K562 (cell line): ENCODE measurements at regions not wholly inside any gene's neighbourhood (a gene's known extent, or its start where the extent isn't known, plus 50 kb on each side); places are given as distances from the start of the nearest gene placed in this dataset.

Experiments used
- CBFB ChIP-seq: sonication (generic); formaldehyde crosslinking; IDR thresholded peaks from 2 replicates; pipeline ENCODE4 v1.4.0; 2020; ENCODE audit warnings: mild to moderate bottlenecking, missing genetic modification reagents
- ELF4 ChIP-seq: fragments of 450-650 bp; formaldehyde crosslinking; IDR thresholded peaks from 2 replicates; pipeline ENCODE4 v1.4.0; 2022; ENCODE audit warnings: missing genetic modification characterization
- FOXK1 ChIP-seq: sonication (generic); formaldehyde crosslinking; IDR thresholded peaks from 2 replicates; pipeline ENCODE4 v1.8.0; 2022; ENCODE audit warnings: missing genetic modification reagents, mild to moderate bottlenecking, borderline replicate concordance
- ILK ChIP-seq: fragments of 450-650 bp; IDR thresholded peaks from 2 replicates; pipeline ENCODE4 v1.6.1; 2016; ENCODE audit warnings: missing genetic modification characterization, low read depth, mild to moderate bottlenecking, missing compliant biosample characterization, moderate library complexity, borderline replicate concordance
- MCM3 ChIP-seq: fragments of 450-650 bp; IDR thresholded peaks from 2 replicates; pipeline ENCODE4 v1.6.1; 2016
- MTF1 ChIP-seq: fragments of 250-450 bp; sonication (Bioruptor Pico); IDR thresholded peaks from 2 replicates; pipeline ENCODE4 v1.9.0; 2021; ENCODE audit warnings: moderate library complexity, mild to moderate bottlenecking, inconsistent platforms, borderline replicate concordance
- ZBTB8A ChIP-seq: fragments of 450-650 bp; IDR thresholded peaks from 2 replicates; pipeline ENCODE4 v1.6.1; 2018; ENCODE audit warnings: mild to moderate bottlenecking, moderate library complexity; ENCODE audit not compliant: partially characterized antibody
- TF ChIP-seq, protein P1 (sequence below), 2 experiments: fragments of 450-650 bp in 1 of 2; sonication (generic) in 1 of 2; formaldehyde crosslinking in 1 of 2; IDR thresholded peaks in 1 of 2; conservative IDR thresholded peaks in 1 of 2; 2 replicates each; pipeline versions ENCODE4 v1.6.1 to v1.8.1; 2016 to 2023; ENCODE audit warnings: mild to moderate bottlenecking in 2 of 2, moderate library complexity in 2 of 2, inconsistent platforms in 1 of 2, missing genetic modification reagents in 1 of 2
- TF ChIP-seq, protein P2 (sequence below): sonication (generic); formaldehyde crosslinking; IDR thresholded peaks from 2 replicates; pipeline ENCODE4 v1.8.0; 2022; ENCODE audit warnings: mild to moderate bottlenecking, missing genetic modification reagents

DNA sequence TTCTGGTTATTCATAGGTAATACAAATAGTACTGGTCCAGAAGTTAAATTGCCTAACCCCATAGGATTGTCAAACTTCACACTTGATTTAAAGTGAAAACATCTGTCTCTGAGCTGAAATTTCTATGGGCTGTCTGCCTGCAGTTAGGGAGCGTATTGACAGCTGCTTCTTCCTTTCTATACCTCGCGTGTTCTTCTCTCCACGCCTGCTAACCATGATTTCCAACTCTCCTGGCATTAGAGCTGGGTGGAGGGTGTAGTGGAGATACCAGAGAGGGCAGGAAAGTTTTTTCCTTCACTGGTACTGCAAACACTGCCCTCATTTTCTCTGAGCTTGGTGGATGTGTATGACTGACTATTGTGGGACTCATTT lies 429.0 kb upstream of the FBXO33 start:
- TF ChIP-seq, protein P1, sequence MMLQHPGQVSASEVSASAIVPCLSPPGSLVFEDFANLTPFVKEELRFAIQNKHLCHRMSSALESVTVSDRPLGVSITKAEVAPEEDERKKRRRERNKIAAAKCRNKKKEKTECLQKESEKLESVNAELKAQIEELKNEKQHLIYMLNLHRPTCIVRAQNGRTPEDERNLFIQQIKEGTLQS (IDR thresholded peaks at IDR 0.05) = no peak
- TF ChIP-seq, protein P1 (CRISPR knock-in tag; conservative IDR thresholded peaks at IDR 0.05) = no peak
- TF ChIP-seq CBFB (CRISPR knock-in tag) (no peak), FOXK1 (CRISPR knock-in tag) (no peak), ELF4 (no peak), MTF1 (CRISPR knock-in tag) (no peak), MCM3 (no peak), ZBTB8A (no peak), ILK (tag) (no peak)
- TF ChIP-seq, protein P2, sequence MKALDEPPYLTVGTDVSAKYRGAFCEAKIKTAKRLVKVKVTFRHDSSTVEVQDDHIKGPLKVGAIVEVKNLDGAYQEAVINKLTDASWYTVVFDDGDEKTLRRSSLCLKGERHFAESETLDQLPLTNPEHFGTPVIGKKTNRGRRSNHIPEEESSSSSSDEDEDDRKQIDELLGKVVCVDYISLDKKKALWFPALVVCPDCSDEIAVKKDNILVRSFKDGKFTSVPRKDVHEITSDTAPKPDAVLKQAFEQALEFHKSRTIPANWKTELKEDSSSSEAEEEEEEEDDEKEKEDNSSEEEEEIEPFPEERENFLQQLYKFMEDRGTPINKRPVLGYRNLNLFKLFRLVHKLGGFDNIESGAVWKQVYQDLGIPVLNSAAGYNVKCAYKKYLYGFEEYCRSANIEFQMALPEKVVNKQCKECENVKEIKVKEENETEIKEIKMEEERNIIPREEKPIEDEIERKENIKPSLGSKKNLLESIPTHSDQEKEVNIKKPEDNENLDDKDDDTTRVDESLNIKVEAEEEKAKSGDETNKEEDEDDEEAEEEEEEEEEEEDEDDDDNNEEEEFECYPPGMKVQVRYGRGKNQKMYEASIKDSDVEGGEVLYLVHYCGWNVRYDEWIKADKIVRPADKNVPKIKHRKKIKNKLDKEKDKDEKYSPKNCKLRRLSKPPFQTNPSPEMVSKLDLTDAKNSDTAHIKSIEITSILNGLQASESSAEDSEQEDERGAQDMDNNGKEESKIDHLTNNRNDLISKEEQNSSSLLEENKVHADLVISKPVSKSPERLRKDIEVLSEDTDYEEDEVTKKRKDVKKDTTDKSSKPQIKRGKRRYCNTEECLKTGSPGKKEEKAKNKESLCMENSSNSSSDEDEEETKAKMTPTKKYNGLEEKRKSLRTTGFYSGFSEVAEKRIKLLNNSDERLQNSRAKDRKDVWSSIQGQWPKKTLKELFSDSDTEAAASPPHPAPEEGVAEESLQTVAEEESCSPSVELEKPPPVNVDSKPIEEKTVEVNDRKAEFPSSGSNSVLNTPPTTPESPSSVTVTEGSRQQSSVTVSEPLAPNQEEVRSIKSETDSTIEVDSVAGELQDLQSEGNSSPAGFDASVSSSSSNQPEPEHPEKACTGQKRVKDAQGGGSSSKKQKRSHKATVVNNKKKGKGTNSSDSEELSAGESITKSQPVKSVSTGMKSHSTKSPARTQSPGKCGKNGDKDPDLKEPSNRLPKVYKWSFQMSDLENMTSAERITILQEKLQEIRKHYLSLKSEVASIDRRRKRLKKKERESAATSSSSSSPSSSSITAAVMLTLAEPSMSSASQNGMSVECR (CRISPR knock-in tag) = no peak
